SH-SY5Y (cell line): ENCODE measurements at regions not wholly inside any gene's neighbourhood (a gene's known extent, or its start where the extent isn't known, plus 50 kb on each side); places are given as distances from the start of the nearest gene placed in this dataset.

Experiments
- GATA2 ChIP-seq: IDR thresholded peaks from 2 replicates; pipeline ENCODE4 v1.6.1; 2011; ENCODE audit warnings: mild to moderate bottlenecking, low read depth, low read length
- GATA3 ChIP-seq: IDR thresholded peaks from 2 replicates; pipeline ENCODE4 v1.6.1; 2011; ENCODE audit warnings: low read depth, mild to moderate bottlenecking, low read length, moderate library complexity

DNA sequence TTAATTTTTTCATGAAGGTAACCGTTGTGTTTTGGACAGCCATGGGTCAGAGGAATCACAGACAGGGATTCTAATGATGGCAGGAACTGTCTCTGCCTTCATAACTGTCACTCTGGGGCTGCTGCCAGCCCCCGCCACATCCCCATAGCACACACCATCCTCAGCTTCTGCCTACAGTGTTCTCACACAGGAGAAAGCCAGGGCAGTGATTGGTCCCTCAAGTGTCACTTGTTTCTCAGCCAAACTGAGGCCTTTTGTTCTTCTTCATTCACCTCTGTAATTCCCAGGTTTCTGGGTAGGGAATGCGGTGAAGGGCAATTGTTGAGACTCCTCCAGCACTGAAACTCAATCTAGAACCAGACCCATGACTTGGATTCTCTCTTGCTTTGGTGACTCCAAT lies 65.4 kb upstream of the C3orf80 start:
- TF ChIP-seq GATA2 (no peak), GATA3 (no peak)
